ENCODE measurements at regions not wholly inside any gene's neighbourhood (a gene's known extent, or its start where the extent isn't known, plus 50 kb on each side); places are given as distances from the start of the nearest gene placed in this dataset.

GRCh38 chr13:39959497-39960144 lies 304.2 kb downstream of the COG6 start:
- no peak for TF ChIP-seq RFX5 (IDR thresholded peaks at IDR 0.05; ENCODE audit: low read depth, low read length)
- TF ChIP-seq PML (IDR thresholded peaks at IDR 0.05; ENCODE audit: low read length), result no peak
- no peak for TF ChIP-seq ASH2L (IDR thresholded peaks at IDR 0.05; ENCODE audit: borderline replicate concordance, low read depth)
- TF ChIP-seq NFIC (IDR thresholded peaks at IDR 0.05; ENCODE audit: low read depth, low read length), result no peak
- no peak overlapping the region for H3K4me2 ChIP-seq (ENCODE audit: control insufficient read depth, insufficient read depth)
- no peaks in the 10 kb centered on the region for H3K36me3 ChIP-seq (ENCODE audit: control insufficient read depth in 2 of 2, insufficient read depth in 2 of 2, low read length in 1 of 2)
- H3K9ac ChIP-seq (ENCODE audit: control insufficient read depth, insufficient read depth, low read length), result no peak overlapping the region
- DNase-seq (ENCODE audit: low read depth, low spot score), result no peak
- no peak overlapping the region for H2AFZ ChIP-seq (ENCODE audit: control insufficient read depth, low read depth, low read length)
- in situ Hi-C loops (cut with MboI), result no loop called here
- ATAC-seq, result no peak
- ChIA-PET SMC1A (ENCODE audit: uncharacterized antibody, unreplicated experiment) (interaction anchor here (0.8 to 1.0 kb wide), 2 partner anchors 20 to 741 kb away, joined by 3 read pairs; no protein-coding TSS in a partner anchor), RAD21 (ENCODE audit: unreplicated experiment) (no interaction called here), POLR2A (no interaction called here), CTCF (interaction anchor here (0.8 to 2.3 kb wide), 3 partner anchors 8 to 20 kb away, joined by 3 to 12 read pairs (median 3); no protein-coding TSS in a partner anchor)
- no peaks in the 10 kb centered on the region for H3K79me2 ChIP-seq (ENCODE audit: control insufficient read depth, insufficient read depth, low read length)
- FAIRE-seq, result no peak
- 68% methylated on average over 9 of the region's 9 CpGs for WGBS (ENCODE audit: insufficient coverage, insufficient replicate concordance, low lambda C conversion rate, missing lambda C conversion rate)
- H3K9me3 ChIP-seq (replicated peaks; ENCODE audit: control insufficient read depth, insufficient read depth, low read length), result no peaks in the 10 kb centered on the region; the same call in 2 of the 3 replicates
- BruUV-seq (replicated peaks), result no TSS peak
- no peaks in the 10 kb centered on the region for H3K27me3 ChIP-seq (replicated peaks in 1 of 2; ENCODE audit: control insufficient read depth in 2 of 2, insufficient read depth in 2 of 2, low read length in 1 of 2)
- H3K27ac ChIP-seq (ENCODE audit: control insufficient read depth, insufficient read depth), result no peak overlapping the region
- peaks cover 8% of the 10 kb centered on the region; the same call in 1 of the 2 replicates for H3K4me1 ChIP-seq (ENCODE audit: control insufficient read depth, insufficient read depth, low read length)
- no peak overlapping the region for H3K4me3 ChIP-seq
- H4K20me1 ChIP-seq (ENCODE audit: control insufficient read depth, insufficient read depth), result no peaks in the 10 kb centered on the region
- intact Hi-C loops (cut with micrococcal nuclease; ENCODE audit: unreplicated experiment), result loop anchor here (5.0 kb wide), 1 partner anchor 68 kb away; no protein-coding TSS in a partner anchor

GRCh38 chr13:39960191-39960590 lies 304.7 kb downstream of the COG6 start:
- no peak for ATAC-seq
- no peak for DNase-seq (ENCODE audit: low read depth, low spot score)
- Histone ChIP-seq H3K79me2 (ENCODE audit: control insufficient read depth, insufficient read depth, low read length) (no peaks in the 10 kb centered on the region), H3K27ac (ENCODE audit: control insufficient read depth, insufficient read depth) (no peak overlapping the region), H3K27me3 (replicated peaks in 1 of 2; ENCODE audit: control insufficient read depth in 2 of 2, insufficient read depth in 2 of 2, low read length in 1 of 2) (no peaks in the 10 kb centered on the region), H2AFZ (ENCODE audit: control insufficient read depth, low read depth, low read length) (no peak overlapping the region), H4K20me1 (ENCODE audit: control insufficient read depth, insufficient read depth) (no peaks in the 10 kb centered on the region), H3K9ac (ENCODE audit: control insufficient read depth, insufficient read depth, low read length) (no peak overlapping the region), H3K4me2 (ENCODE audit: control insufficient read depth, insufficient read depth) (no peak overlapping the region), H3K4me3 (no peak overlapping the region), H3K36me3 (ENCODE audit: control insufficient read depth in 2 of 2, insufficient read depth in 2 of 2, low read length in 1 of 2) (no peaks in the 10 kb centered on the region), H3K4me1 (ENCODE audit: control insufficient read depth, insufficient read depth, low read length) (peaks cover 8% of the 10 kb centered on the region; the same call in 1 of the 2 replicates), H3K9me3 (replicated peaks; ENCODE audit: control insufficient read depth, insufficient read depth, low read length) (no peaks in the 10 kb centered on the region; the same call in 2 of the 3 replicates)
- ChIA-PET POLR2A (no interaction called here), SMC1A (ENCODE audit: uncharacterized antibody, unreplicated experiment) (interaction anchor here (0.8 to 1.3 kb wide), 3 partner anchors 21 to 740 kb away, joined by 3 to 4 read pairs (median 3); no protein-coding TSS in a partner anchor), RAD21 (ENCODE audit: unreplicated experiment) (no interaction called here), CTCF (interaction anchor here (0.8 to 2.3 kb wide), 3 partner anchors 8 to 20 kb away, joined by 3 to 12 read pairs (median 3); no protein-coding TSS in a partner anchor)
- 48% methylated on average over 3 of the region's 3 CpGs for WGBS (ENCODE audit: insufficient coverage, insufficient replicate concordance, low lambda C conversion rate, missing lambda C conversion rate)
- in situ Hi-C loops (cut with MboI), result no loop called here
- no TSS peak for BruUV-seq (replicated peaks)
- TF ChIP-seq NR2C2 (IDR thresholded peaks at IDR 0.05; ENCODE audit: borderline replicate concordance, control insufficient read depth, insufficient read length, low read depth) (no peak), ASH2L (IDR thresholded peaks at IDR 0.05; ENCODE audit: borderline replicate concordance, low read depth) (no peak), HSF1 (IDR thresholded peaks at IDR 0.05; ENCODE audit: low read depth, low read length) (no peak), TCF3 (IDR thresholded peaks at IDR 0.05; ENCODE audit: borderline replicate concordance, insufficient read depth, low read depth, low read length) (no peak), MTA3 (IDR thresholded peaks at IDR 0.05; ENCODE audit: borderline replicate concordance, low read length) (no peak), SMC3 (IDR thresholded peaks at IDR 0.05; ENCODE audit: borderline replicate concordance, low read length) (no peak), BRCA1 (IDR thresholded peaks at IDR 0.05; ENCODE audit: low read depth, low read length) (no peak)
- intact Hi-C loops (cut with micrococcal nuclease; ENCODE audit: unreplicated experiment), result no loop called here
- FAIRE-seq, result no peak
